HL-60 (cell line): ENCODE measurements at regions not wholly inside any gene's neighbourhood (a gene's known extent, or its start where the extent isn't known, plus 50 kb on each side); places are given as distances from the start of the nearest gene placed in this dataset.

Experiments
- DNase-seq, 2 experiments: peaks; one replicate each; pipeline ENCODE4 v3.0.0-alpha.2; 2010 to 2020; ENCODE audit warnings: low read depth in 1 of 2, low spot score in 1 of 2
- H3K27ac ChIP-seq: fragments of 250-450 bp; sonication (Bioruptor Pico); replicated peaks from 2 replicates; pipeline ENCODE4 v1.5.1; 2020; ENCODE audit warnings: mild to moderate bottlenecking, moderate library complexity
- H3K27me3 ChIP-seq: fragments of 250-450 bp; sonication (Bioruptor Pico); 2 replicates; pipeline ENCODE4 v1.5.1; 2021; ENCODE audit warnings: mild to moderate bottlenecking, moderate library complexity; ENCODE audit not compliant: insufficient read depth, poor library complexity, severe bottlenecking
- H3K4me3 ChIP-seq: replicated peaks from 2 replicates; pipeline ENCODE4 v1.5.1; 2011; ENCODE audit warnings: mild to moderate bottlenecking, control low read depth, low read length; ENCODE audit not compliant: insufficient read depth
- GABPA ChIP-seq: IDR thresholded peaks from 2 replicates; pipeline ENCODE4 v1.6.1; 2012; ENCODE audit warnings: low read depth
- POLR2AphosphoS5 ChIP-seq: IDR thresholded peaks from 2 replicates; pipeline ENCODE4 v1.6.1; 2012; ENCODE audit warnings: low read depth
- SPI1 ChIP-seq: IDR thresholded peaks from 2 replicates; pipeline ENCODE4 v1.6.1; 2012; ENCODE audit warnings: low read depth, mild to moderate bottlenecking, borderline replicate concordance
- TF ChIP-seq, protein P1 (sequence below): IDR thresholded peaks from 2 replicates; pipeline ENCODE4 v1.6.1; 2012; ENCODE audit warnings: low read depth; ENCODE audit not compliant: insufficient replicate concordance
- TF ChIP-seq, protein P2 (sequence below): IDR thresholded peaks from one replicate; pipeline ENCODE4 v1.5.1; 2011; ENCODE audit warnings: low read length, control low read depth, inconsistent platforms; ENCODE audit not compliant: insufficient read depth

DNA sequence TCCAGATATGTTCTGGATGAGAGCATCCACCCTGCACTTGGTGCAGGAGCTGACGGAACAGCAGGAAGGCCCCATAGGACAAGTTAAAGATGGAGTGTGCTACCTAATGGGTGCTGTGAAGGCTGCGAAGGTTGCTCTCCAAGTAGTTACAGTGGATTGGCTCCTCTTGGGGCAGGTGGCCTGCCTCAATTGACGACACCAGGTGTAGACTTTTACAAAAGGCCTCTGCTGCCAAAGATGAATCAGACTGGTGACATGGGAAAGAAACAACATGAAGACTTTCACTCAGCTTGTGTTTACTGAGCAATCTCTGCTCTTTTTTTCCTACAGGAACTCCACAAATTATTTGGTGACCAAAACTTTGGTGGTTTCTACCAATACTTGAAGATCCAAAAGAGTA is 437.7 kb downstream of the PLCL1 start:
- DNase-seq = no peak
- Histone ChIP-seq H3K27ac (no peak overlapping the region), H3K27me3 (no peaks in the 10 kb centered on the region), H3K4me3 (no peak overlapping the region)
- TF ChIP-seq, protein P1, sequence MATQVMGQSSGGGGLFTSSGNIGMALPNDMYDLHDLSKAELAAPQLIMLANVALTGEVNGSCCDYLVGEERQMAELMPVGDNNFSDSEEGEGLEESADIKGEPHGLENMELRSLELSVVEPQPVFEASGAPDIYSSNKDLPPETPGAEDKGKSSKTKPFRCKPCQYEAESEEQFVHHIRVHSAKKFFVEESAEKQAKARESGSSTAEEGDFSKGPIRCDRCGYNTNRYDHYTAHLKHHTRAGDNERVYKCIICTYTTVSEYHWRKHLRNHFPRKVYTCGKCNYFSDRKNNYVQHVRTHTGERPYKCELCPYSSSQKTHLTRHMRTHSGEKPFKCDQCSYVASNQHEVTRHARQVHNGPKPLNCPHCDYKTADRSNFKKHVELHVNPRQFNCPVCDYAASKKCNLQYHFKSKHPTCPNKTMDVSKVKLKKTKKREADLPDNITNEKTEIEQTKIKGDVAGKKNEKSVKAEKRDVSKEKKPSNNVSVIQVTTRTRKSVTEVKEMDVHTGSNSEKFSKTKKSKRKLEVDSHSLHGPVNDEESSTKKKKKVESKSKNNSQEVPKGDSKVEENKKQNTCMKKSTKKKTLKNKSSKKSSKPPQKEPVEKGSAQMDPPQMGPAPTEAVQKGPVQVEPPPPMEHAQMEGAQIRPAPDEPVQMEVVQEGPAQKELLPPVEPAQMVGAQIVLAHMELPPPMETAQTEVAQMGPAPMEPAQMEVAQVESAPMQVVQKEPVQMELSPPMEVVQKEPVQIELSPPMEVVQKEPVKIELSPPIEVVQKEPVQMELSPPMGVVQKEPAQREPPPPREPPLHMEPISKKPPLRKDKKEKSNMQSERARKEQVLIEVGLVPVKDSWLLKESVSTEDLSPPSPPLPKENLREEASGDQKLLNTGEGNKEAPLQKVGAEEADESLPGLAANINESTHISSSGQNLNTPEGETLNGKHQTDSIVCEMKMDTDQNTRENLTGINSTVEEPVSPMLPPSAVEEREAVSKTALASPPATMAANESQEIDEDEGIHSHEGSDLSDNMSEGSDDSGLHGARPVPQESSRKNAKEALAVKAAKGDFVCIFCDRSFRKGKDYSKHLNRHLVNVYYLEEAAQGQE = no peak
- TF ChIP-seq, protein P2, sequence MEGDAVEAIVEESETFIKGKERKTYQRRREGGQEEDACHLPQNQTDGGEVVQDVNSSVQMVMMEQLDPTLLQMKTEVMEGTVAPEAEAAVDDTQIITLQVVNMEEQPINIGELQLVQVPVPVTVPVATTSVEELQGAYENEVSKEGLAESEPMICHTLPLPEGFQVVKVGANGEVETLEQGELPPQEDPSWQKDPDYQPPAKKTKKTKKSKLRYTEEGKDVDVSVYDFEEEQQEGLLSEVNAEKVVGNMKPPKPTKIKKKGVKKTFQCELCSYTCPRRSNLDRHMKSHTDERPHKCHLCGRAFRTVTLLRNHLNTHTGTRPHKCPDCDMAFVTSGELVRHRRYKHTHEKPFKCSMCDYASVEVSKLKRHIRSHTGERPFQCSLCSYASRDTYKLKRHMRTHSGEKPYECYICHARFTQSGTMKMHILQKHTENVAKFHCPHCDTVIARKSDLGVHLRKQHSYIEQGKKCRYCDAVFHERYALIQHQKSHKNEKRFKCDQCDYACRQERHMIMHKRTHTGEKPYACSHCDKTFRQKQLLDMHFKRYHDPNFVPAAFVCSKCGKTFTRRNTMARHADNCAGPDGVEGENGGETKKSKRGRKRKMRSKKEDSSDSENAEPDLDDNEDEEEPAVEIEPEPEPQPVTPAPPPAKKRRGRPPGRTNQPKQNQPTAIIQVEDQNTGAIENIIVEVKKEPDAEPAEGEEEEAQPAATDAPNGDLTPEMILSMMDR = no peak
- no peak for TF ChIP-seq GABPA
- no peak for TF ChIP-seq POLR2AphosphoS5
- no peak for TF ChIP-seq SPI1

DNA sequence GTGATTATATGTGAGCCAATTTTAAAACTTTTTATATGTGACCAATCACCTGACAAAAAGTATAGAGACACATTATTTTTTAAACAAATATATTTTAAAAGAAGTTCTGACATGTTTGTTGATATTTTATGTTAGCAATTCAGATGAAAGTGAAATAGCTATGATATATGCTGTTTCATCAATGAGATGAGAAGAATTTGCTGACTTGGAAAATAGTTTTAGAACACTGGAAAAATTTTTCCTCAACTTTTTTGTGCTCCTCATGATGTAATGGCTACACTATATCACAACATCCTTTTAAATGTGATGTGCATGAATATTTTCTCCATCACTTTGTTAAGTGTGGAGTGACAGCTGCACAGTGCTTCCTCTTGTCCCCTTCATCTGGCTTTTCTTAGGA is 434.0 kb downstream of the PLCL1 start:
- Histone ChIP-seq H3K27me3 (no peaks in the 10 kb centered on the region), H3K27ac (no peak overlapping the region), H3K4me3 (no peak overlapping the region)
- DNase-seq = no peak
- TF ChIP-seq POLR2AphosphoS5 (no peak), GABPA (no peak), SPI1 (no peak)
- TF ChIP-seq, protein P2 = no peak
- TF ChIP-seq, protein P1 = no peak

DNA sequence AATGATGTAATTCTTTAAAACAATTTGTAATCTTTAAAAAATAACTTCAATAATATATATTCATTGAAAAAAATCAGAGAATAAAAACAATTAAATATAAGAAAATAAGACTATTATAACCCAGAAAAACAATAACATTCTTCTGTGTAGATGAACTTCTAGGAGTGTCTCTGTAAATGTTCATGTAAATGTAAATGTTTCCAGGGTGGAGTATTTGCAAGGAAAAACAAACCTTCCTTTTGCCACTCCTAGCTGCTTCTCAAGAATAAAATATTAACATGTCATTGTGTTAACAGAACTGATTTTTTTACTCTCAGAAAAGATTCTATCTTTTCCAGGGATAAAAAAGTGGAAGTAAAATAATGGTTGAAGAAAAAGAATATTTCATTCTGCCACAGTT is 431.9 kb downstream of the PLCL1 start:
- H3K27me3 ChIP-seq = no peaks in the 10 kb centered on the region
- H3K27ac ChIP-seq = no peak overlapping the region
- DNase-seq = no peak
- no peak overlapping the region for H3K4me3 ChIP-seq
- no peak for TF ChIP-seq POLR2AphosphoS5
- no peak for TF ChIP-seq GABPA
- no peak for TF ChIP-seq SPI1
- TF ChIP-seq, protein P2 = no peak
- TF ChIP-seq, protein P1 = no peak
